Posterior cingulate gyrus (tissue), 11 donors: ENCODE measurements at regions not wholly inside any gene's neighbourhood (a gene's known extent, or its start where the extent isn't known, plus 50 kb on each side); places are given as distances from the start of the nearest gene placed in this dataset.

Experiments used
- DNase-seq, 10 donors: peaks; one replicate each; pipeline versions ENCODE4 v3.0.0 to v3.0.0-alpha.2; 2020 to 2021; ENCODE audit warnings: mixed read lengths in 3 of 10
- intact Hi-C: fragments of 100-400 bp; cut with DNase I; formaldehyde crosslinking; loops from one replicate; pipeline ENCODE4 v1.15.1; 2023

- intact Hi-C loops: no loop called here
- DNase-seq: no peak
Observed at GRCh38 chr7:25758559-25758958, 393.4 kb upstream of the NFE2L3 start.

GRCh38 chr7:25759286-25759685 is 392.7 kb upstream of the NFE2L3 start:
- DNase-seq: no peak
- intact Hi-C loops: no loop called here

- no peak for DNase-seq
- intact Hi-C loops: no loop called here
Observed at GRCh38 chr7:25759748-25760147, 392.2 kb upstream of the NFE2L3 start.

- intact Hi-C loops: no loop called here
- DNase-seq: no peak
Observed at GRCh38 chr7:25762511-25763462, 389.2 kb upstream of the NFE2L3 start.

GRCh38 chr7:25763463-25763860 is 388.5 kb upstream of the NFE2L3 start:
- DNase-seq: no peak
- intact Hi-C loops: no loop called here

GRCh38 chr7:25765110-25765655 is 386.8 kb upstream of the NFE2L3 start:
- intact Hi-C loops: no loop called here
- no peak for DNase-seq

- DNase-seq: no peak
- intact Hi-C loops: no loop called here
Observed at GRCh38 chr7:25770235-25770634, 381.8 kb upstream of the NFE2L3 start.

- DNase-seq: no peak
- intact Hi-C loops: no loop called here
Observed at GRCh38 chr7:25770670-25771069, 381.3 kb upstream of the NFE2L3 start.

- intact Hi-C loops: no loop called here
Observed at GRCh38 chr7:25771491-25771890, 380.5 kb upstream of the NFE2L3 start.

GRCh38 chr7:25772802-25773201 is 379.2 kb upstream of the NFE2L3 start:
- intact Hi-C loops: no loop called here
- no peak for DNase-seq

More at GRCh38 chr7:25771491-25771890, 380.5 kb upstream of the NFE2L3 start:
- DNase-seq: no peak

- no peak for DNase-seq
- intact Hi-C loops: no loop called here
Observed at GRCh38 chr7:25774675-25775074, 377.3 kb upstream of the NFE2L3 start.

- intact Hi-C loops: no loop called here
Observed at GRCh38 chr7:25775570-25775969, 376.4 kb upstream of the NFE2L3 start.

GRCh38 chr7:25775999-25776743 is 375.8 kb upstream of the NFE2L3 start:
- intact Hi-C loops: no loop called here
- no peak for DNase-seq

More at GRCh38 chr7:25775570-25775969, 376.4 kb upstream of the NFE2L3 start:
- no peak for DNase-seq

GRCh38 chr7:25776744-25777123 is 375.3 kb upstream of the NFE2L3 start:
- intact Hi-C loops: no loop called here
- DNase-seq: no peak

GRCh38 chr7:25777969-25778708 is 373.9 kb upstream of the NFE2L3 start:
- DNase-seq: no peak
- intact Hi-C loops: no loop called here

- DNase-seq: no peak
- intact Hi-C loops: no loop called here
Observed at GRCh38 chr7:25779002-25779546, 372.9 kb upstream of the NFE2L3 start.

- DNase-seq: no peak
- intact Hi-C loops: no loop called here
Observed at GRCh38 chr7:25780904-25781303, 371.1 kb upstream of the NFE2L3 start.

GRCh38 chr7:25781704-25782103 is 370.3 kb upstream of the NFE2L3 start:
- DNase-seq: no peak
- intact Hi-C loops: no loop called here

- intact Hi-C loops: no loop called here
- no peak for DNase-seq
Observed at GRCh38 chr7:25786936-25787335, 365.1 kb upstream of the NFE2L3 start.

GRCh38 chr7:25787336-25787735 is 364.7 kb upstream of the NFE2L3 start:
- DNase-seq: no peak

More at GRCh38 chr7:25787336-25787735, 364.7 kb upstream of the NFE2L3 start:
- intact Hi-C loops: no loop called here
